ENCODE measurements at regions not wholly inside any gene's neighbourhood (a gene's known extent, or its start where the extent isn't known, plus 50 kb on each side); places are given as distances from the start of the nearest gene placed in this dataset.
A peak's percentile ranks its signal among the peaks of the same experiment; 100 is the strongest.
"Not testable (repeated sequence)": the region's sequence is repeated elsewhere in the genome, so short reads cannot be mapped to it uniquely, and the experiment has no call there.

GRCh38 chr5:174464504-174465165, 259.7 kb upstream of the MSX2 start:
- no peak overlapping the region for H3K27ac Mint-ChIP-seq

GRCh38 chr5:174471528-174471927, 252.9 kb upstream of the MSX2 start:
- not testable (repeated sequence) for H3K27ac Mint-ChIP-seq; H3K27me3 Mint-ChIP-seq; H3K4me3 Mint-ChIP-seq; H3K9me3 Mint-ChIP-seq; H3K36me3 Mint-ChIP-seq; DNase-seq (ENCODE audit: extremely low spot score, unreplicated experiment); H3K4me1 Mint-ChIP-seq (ENCODE audit: unreplicated experiment)

More at GRCh38 chr5:174464504-174465165, 259.7 kb upstream of the MSX2 start:
- peaks cover 27% of the 10 kb centered on the region for H3K4me1 Mint-ChIP-seq (ENCODE audit: unreplicated experiment)
- H3K4me3 Mint-ChIP-seq: no peak overlapping the region
- H3K36me3 Mint-ChIP-seq: no peaks in the 10 kb centered on the region
- no peak for DNase-seq (ENCODE audit: extremely low spot score, unreplicated experiment)
- TF ChIP-seq, protein P1, sequence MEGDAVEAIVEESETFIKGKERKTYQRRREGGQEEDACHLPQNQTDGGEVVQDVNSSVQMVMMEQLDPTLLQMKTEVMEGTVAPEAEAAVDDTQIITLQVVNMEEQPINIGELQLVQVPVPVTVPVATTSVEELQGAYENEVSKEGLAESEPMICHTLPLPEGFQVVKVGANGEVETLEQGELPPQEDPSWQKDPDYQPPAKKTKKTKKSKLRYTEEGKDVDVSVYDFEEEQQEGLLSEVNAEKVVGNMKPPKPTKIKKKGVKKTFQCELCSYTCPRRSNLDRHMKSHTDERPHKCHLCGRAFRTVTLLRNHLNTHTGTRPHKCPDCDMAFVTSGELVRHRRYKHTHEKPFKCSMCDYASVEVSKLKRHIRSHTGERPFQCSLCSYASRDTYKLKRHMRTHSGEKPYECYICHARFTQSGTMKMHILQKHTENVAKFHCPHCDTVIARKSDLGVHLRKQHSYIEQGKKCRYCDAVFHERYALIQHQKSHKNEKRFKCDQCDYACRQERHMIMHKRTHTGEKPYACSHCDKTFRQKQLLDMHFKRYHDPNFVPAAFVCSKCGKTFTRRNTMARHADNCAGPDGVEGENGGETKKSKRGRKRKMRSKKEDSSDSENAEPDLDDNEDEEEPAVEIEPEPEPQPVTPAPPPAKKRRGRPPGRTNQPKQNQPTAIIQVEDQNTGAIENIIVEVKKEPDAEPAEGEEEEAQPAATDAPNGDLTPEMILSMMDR (conservative IDR thresholded peaks at IDR 0.05): peak; percentile 56
- H3K9me3 Mint-ChIP-seq: peaks cover 5% of the 10 kb centered on the region
- no peaks in the 10 kb centered on the region for H3K27me3 Mint-ChIP-seq

GRCh38 chr5:174472956-174473355, 251.4 kb upstream of the MSX2 start:
- H3K9me3 Mint-ChIP-seq: no peaks in the 10 kb centered on the region
- TF ChIP-seq, protein P1 (conservative IDR thresholded peaks at IDR 0.05): no peak
- no peak overlapping the region for H3K27ac Mint-ChIP-seq
- no peak overlapping the region for H3K4me3 Mint-ChIP-seq
- no peak for DNase-seq (ENCODE audit: extremely low spot score, unreplicated experiment)
- H3K36me3 Mint-ChIP-seq: no peaks in the 10 kb centered on the region
- H3K27me3 Mint-ChIP-seq: no peaks in the 10 kb centered on the region
- H3K4me1 Mint-ChIP-seq (ENCODE audit: unreplicated experiment): no peaks in the 10 kb centered on the region

DNA sequence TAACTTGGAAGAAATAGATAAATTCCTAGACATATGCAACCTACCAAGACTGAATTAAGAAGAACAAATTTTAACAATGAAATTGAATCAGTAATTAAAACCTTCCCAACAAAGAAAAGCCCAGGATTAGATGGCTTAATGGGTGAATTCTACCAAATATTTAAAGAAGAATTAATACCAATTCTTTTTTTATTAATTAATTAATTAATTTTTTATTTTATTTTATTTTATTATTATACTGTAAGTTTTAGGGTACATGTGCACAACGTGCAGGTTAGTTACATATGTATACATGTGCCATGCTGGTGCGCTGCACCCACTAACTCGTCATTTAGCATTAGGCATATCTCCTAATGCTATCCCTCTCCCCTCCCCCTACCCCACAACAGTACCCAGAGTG, 248.4 kb upstream of the MSX2 start:
- H3K36me3 Mint-ChIP-seq; DNase-seq (ENCODE audit: extremely low spot score, unreplicated experiment); H3K4me3 Mint-ChIP-seq; H3K4me1 Mint-ChIP-seq (ENCODE audit: unreplicated experiment); H3K9me3 Mint-ChIP-seq; H3K27me3 Mint-ChIP-seq; H3K27ac Mint-ChIP-seq: not testable (repeated sequence)

DNA sequence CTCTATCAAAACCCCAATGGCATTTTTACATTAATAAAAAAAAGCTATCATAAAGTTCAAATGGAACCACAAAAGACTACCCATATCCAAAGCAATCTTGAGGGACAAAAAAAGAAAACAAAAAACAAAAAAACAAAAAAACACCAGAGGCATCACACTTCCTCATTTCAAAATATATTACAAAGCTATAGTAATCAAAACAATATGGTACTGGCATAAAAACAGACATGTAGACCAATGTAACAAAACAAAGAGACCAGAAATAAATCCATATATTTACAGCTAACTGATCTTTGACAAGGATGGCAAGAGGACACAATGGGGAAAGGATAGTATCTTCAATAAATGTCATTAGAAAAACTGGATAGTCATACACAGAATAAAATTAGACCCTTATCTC, 245.1 kb upstream of the MSX2 start:
- Mint-ChIP-seq H3K27ac (no peak overlapping the region), H3K4me3 (no peak overlapping the region), H3K4me1 (ENCODE audit: unreplicated experiment) (peaks cover 12% of the 10 kb centered on the region), H3K9me3 (peaks cover 6% of the 10 kb centered on the region), H3K27me3 (peaks cover 7% of the 10 kb centered on the region), H3K36me3 (no peaks in the 10 kb centered on the region)
- no peak for DNase-seq (ENCODE audit: extremely low spot score, unreplicated experiment)
- TF ChIP-seq, protein P1 (conservative IDR thresholded peaks at IDR 0.05): no peak

DNA sequence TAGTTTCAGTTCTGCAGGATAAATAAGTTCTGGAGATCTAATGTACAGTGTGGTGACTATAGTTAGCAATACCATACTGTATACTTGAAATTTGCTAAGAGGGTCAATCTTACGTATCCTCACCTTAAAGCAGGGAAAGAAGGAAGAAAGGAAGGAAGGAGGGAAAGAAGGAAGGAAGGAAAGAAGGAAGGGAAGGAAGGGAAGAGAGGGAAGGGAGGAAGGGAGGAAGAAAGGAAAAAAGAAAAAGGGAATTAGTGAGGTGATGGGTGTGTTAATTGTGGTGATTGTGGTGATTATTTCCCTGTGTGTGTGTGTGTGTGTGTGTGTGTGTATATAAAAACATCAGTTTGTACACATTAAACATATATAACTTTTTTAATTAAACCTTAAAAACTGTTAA, 242.6 kb upstream of the MSX2 start:
- Mint-ChIP-seq H3K4me1 (ENCODE audit: unreplicated experiment) (peaks cover 12% of the 10 kb centered on the region), H3K27ac (no peak overlapping the region), H3K4me3 (no peak overlapping the region), H3K9me3 (peaks cover 22% of the 10 kb centered on the region), H3K36me3 (no peaks in the 10 kb centered on the region), H3K27me3 (peaks cover 7% of the 10 kb centered on the region)
- DNase-seq (ENCODE audit: extremely low spot score, unreplicated experiment): no peak
- TF ChIP-seq, protein P1 (conservative IDR thresholded peaks at IDR 0.05): no peak

DNA sequence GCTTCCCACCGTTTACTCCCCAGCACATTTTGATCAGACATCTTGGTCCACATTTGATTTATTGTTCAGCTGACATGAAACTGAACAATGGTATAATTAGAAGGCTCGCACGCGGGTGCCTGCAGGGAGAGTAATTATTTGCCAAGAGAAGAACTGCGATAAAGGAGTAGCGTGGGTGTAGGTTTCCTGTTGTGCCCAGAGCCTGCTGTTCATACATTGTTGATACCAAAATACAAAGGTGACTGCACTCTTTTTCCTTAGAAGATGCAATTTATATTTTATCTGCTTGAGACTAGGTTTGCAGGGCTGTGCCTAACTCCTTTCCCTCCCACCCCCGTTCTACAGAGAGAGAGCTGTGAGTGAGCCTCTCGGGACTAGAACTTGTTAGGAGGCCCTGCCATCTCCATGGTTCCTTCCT, 241.8 kb upstream of the MSX2 start:
- TF ChIP-seq, protein P1 (conservative IDR thresholded peaks at IDR 0.05): no peak
- H3K36me3 Mint-ChIP-seq: no peaks in the 10 kb centered on the region
- peaks cover 28% of the 10 kb centered on the region for H3K9me3 Mint-ChIP-seq
- peaks cover 9% of the 10 kb centered on the region for H3K27me3 Mint-ChIP-seq
- H3K27ac Mint-ChIP-seq: no peak overlapping the region
- peak overlapping the region; percentile 4 for H3K4me3 Mint-ChIP-seq
- DNase-seq (ENCODE audit: extremely low spot score, unreplicated experiment): no peak
- peaks cover 15% of the 10 kb centered on the region for H3K4me1 Mint-ChIP-seq (ENCODE audit: unreplicated experiment)
